IMR-90 (cell line): ENCODE measurements at regions not wholly inside any gene's neighbourhood (a gene's known extent, or its start where the extent isn't known, plus 50 kb on each side); places are given as distances from the start of the nearest gene placed in this dataset.

Source experiments
- ATAC-seq: fragments of 200-7000 bp; cut with Tn5 transposase; 2 replicates; pipeline ENCODE4 v1.9.1; 2020; ENCODE audit warnings: low read depth, mild to moderate bottlenecking, moderate library complexity
- BruUV-seq: library from RNA; stranded (reverse); fragments of 400-500 nt; replicated peaks from 2 replicates; lab custom pipeline; 2021; lab: Mats Ljungman, UMichigan
- CTCF ChIA-PET: fragments of 300-600 bp; formaldehyde crosslinking; extraction: SDS; loops from one replicate; lab custom pipeline; 2021; ENCODE audit warnings: antibody characterized with exemption; lab: Yijun Ruan, JAX
- POLR2A ChIA-PET: fragments of 300-600 bp; sonication (Branson Sonifier 250); formaldehyde crosslinking; loops from one replicate; lab custom pipeline; 2022; ENCODE audit warnings: antibody characterized with exemption; ENCODE audit not compliant: unreplicated experiment; lab: Charles Lee
- DNase-seq: peaks from one replicate; pipeline ENCODE4 v3.0.0; 2013
- H2AFZ ChIP-seq: replicated peaks from 2 replicates; pipeline ENCODE3; 2013; ENCODE audit warnings: low read length, mild to moderate bottlenecking; ENCODE audit not compliant: poor library complexity
- H2AK5ac ChIP-seq: 2 replicates; pipeline ENCODE4 v1.6.1; 2013; ENCODE audit warnings: low read depth, low read length, inconsistent platforms
- H2AK9ac ChIP-seq: replicated peaks from 2 replicates; pipeline ENCODE3; 2013; ENCODE audit warnings: mild to moderate bottlenecking, low read depth, low read length, moderate library complexity; ENCODE audit not compliant: poor library complexity
- H2BK120ac ChIP-seq: 2 replicates; pipeline ENCODE4 v1.6.1; 2013; ENCODE audit warnings: low read depth, low read length, inconsistent platforms
- H2BK15ac ChIP-seq: 3 replicates; pipeline ENCODE4 v1.6.1; 2013; ENCODE audit warnings: low read depth, low read length, inconsistent platforms
- H2BK20ac ChIP-seq: 2 replicates; pipeline ENCODE4 v1.6.1; 2013; ENCODE audit warnings: low read depth, mild to moderate bottlenecking, inconsistent platforms, low read length, moderate library complexity
- H2BK5ac ChIP-seq: 2 replicates; pipeline ENCODE4 v1.6.1; 2013; ENCODE audit warnings: mild to moderate bottlenecking, low read depth, low read length, inconsistent platforms; ENCODE audit not compliant: poor library complexity, severe bottlenecking
- H3K14ac ChIP-seq: replicated peaks from 2 replicates; pipeline ENCODE4 v1.6.1; 2013; ENCODE audit warnings: low read depth, low read length, inconsistent platforms
- H3K18ac ChIP-seq: 2 replicates; pipeline ENCODE4 v1.6.1; 2013; ENCODE audit warnings: low read depth, low read length, control low read depth
- H3K23ac ChIP-seq: 2 replicates; pipeline ENCODE4 v1.6.1; 2013; ENCODE audit warnings: low read depth, low read length, inconsistent platforms
- H3K27ac ChIP-seq: 2 replicates; pipeline ENCODE4 v1.5.1; 2013; ENCODE audit warnings: mild to moderate bottlenecking, control low read depth, low read length; ENCODE audit not compliant: insufficient read depth
- H3K27me3 ChIP-seq: 2 replicates; pipeline ENCODE4 v1.6.1; 2013; ENCODE audit warnings: low read length; ENCODE audit not compliant: control insufficient read depth, insufficient read depth
- H3K36me3 ChIP-seq: 2 replicates; pipeline ENCODE4 v1.6.1; 2013; ENCODE audit warnings: low read length, mixed read lengths; ENCODE audit not compliant: control insufficient read depth, insufficient read depth
- H3K4ac ChIP-seq: 2 replicates; pipeline ENCODE4 v1.6.1; 2013; ENCODE audit warnings: low read depth, low read length, inconsistent platforms
- H3K4me1 ChIP-seq: 2 replicates; pipeline ENCODE4 v1.6.1; 2013; ENCODE audit warnings: low read length, mixed read lengths; ENCODE audit not compliant: control insufficient read depth, insufficient read depth
- H3K4me2 ChIP-seq: 2 replicates; pipeline ENCODE4 v1.6.1; 2013; ENCODE audit warnings: low read depth, mild to moderate bottlenecking, control low read depth, low read length, moderate library complexity
- H3K4me3 ChIP-seq: 2 replicates; pipeline ENCODE4 v1.5.1; 2013; ENCODE audit warnings: low read depth, mild to moderate bottlenecking, control low read depth, low read length, moderate library complexity; ENCODE audit not compliant: insufficient read depth
- H3K56ac ChIP-seq: 2 replicates; pipeline ENCODE4 v1.6.1; 2013; ENCODE audit warnings: low read length, inconsistent platforms; ENCODE audit not compliant: insufficient read depth; ENCODE audit errors: extremely low read depth
- H3K79me1 ChIP-seq, 2 experiments: 2 replicates each; pipeline ENCODE4 v1.6.1; 2013; ENCODE audit warnings: low read length in 2 of 2, inconsistent platforms in 1 of 2, low read depth in 1 of 2
- H3K9ac ChIP-seq: 2 replicates; pipeline ENCODE4 v1.6.1; 2013; ENCODE audit warnings: low read depth, low read length, control low read depth
- H3K9me1 ChIP-seq: 2 replicates; pipeline ENCODE4 v1.6.1; 2013; ENCODE audit warnings: low read length, inconsistent platforms; ENCODE audit not compliant: insufficient read depth
- H3K9me3 ChIP-seq: 2 replicates; pipeline ENCODE4 v1.6.1; 2013; ENCODE audit warnings: low read length; ENCODE audit not compliant: control insufficient read depth, insufficient read depth
- H4K20me1 ChIP-seq: 2 replicates; pipeline ENCODE4 v1.6.1; 2013; ENCODE audit warnings: low read length, inconsistent platforms; ENCODE audit not compliant: insufficient read depth
- H4K5ac ChIP-seq: 2 replicates; pipeline ENCODE4 v1.6.1; 2013; ENCODE audit warnings: mild to moderate bottlenecking, low read depth, low read length, control low read depth
- H4K8ac ChIP-seq, 2 experiments: 2 replicates each; pipeline ENCODE4 v1.6.1; 2013; ENCODE audit warnings: low read depth in 2 of 2, low read length in 2 of 2, control low read depth in 1 of 2, inconsistent platforms in 1 of 2
- H4K91ac ChIP-seq: 2 replicates; pipeline ENCODE4 v1.6.1; 2013; ENCODE audit warnings: low read depth, low read length, inconsistent platforms; ENCODE audit not compliant: insufficient read depth
- BHLHE40 ChIP-seq: fragments of 150-350 bp; IDR thresholded peaks from 2 replicates; pipeline ENCODE4 v1.6.1; 2016; ENCODE audit warnings: mild to moderate bottlenecking, low read depth, low read length
- CEBPB ChIP-seq: IDR thresholded peaks from 2 replicates; pipeline ENCODE4 v1.6.1; 2012; ENCODE audit warnings: low read depth, low read length, improper control_type of control experiment
- CHD1 ChIP-seq: IDR thresholded peaks from 2 replicates; pipeline ENCODE4 v1.6.1; 2012; ENCODE audit warnings: low read depth, low read length, improper control_type of control experiment
- CTCF ChIP-seq: conservative IDR thresholded peaks from 2 replicates; pipeline ENCODE4 v1.5.1; 2012; ENCODE audit warnings: mild to moderate bottlenecking, low read depth, low read length, improper control_type of control experiment
- ELK1 ChIP-seq: fragments of 150-350 bp; IDR thresholded peaks from 2 replicates; pipeline ENCODE4 v1.6.1; 2016; ENCODE audit warnings: low read depth, mild to moderate bottlenecking, low read length, moderate library complexity, borderline replicate concordance
- FOS ChIP-seq: fragments of 150-350 bp; IDR thresholded peaks from 2 replicates; pipeline ENCODE4 v1.6.1; 2016; ENCODE audit warnings: low read depth, low read length
- MAFK ChIP-seq: IDR thresholded peaks from 2 replicates; pipeline ENCODE4 v1.6.1; 2012; ENCODE audit warnings: low read depth, low read length, improper control_type of control experiment
- MAZ ChIP-seq: IDR thresholded peaks from 2 replicates; pipeline ENCODE4 v1.6.1; 2012; ENCODE audit warnings: low read depth, mild to moderate bottlenecking, low read length, improper control_type of control experiment, moderate library complexity, borderline replicate concordance
- MXI1 ChIP-seq: IDR thresholded peaks from 2 replicates; pipeline ENCODE4 v1.6.1; 2012; ENCODE audit warnings: low read depth, mild to moderate bottlenecking, low read length, moderate library complexity, borderline replicate concordance
- NFE2L2 ChIP-seq: fragments of 150-350 bp; IDR thresholded peaks from 2 replicates; pipeline ENCODE4 v1.6.1; 2016; ENCODE audit warnings: low read depth, mild to moderate bottlenecking, low read length
- POLR2A ChIP-seq: IDR thresholded peaks from 2 replicates; pipeline ENCODE4 v1.6.1; 2012; ENCODE audit warnings: mild to moderate bottlenecking, low read depth, low read length
- RAD21 ChIP-seq: IDR thresholded peaks from 2 replicates; pipeline ENCODE4 v1.6.1; 2012; ENCODE audit warnings: low read length, improper control_type of control experiment
- RCOR1 ChIP-seq: IDR thresholded peaks from 2 replicates; pipeline ENCODE4 v1.6.1; 2012; ENCODE audit warnings: mild to moderate bottlenecking, low read length, improper control_type of control experiment; ENCODE audit not compliant: insufficient replicate concordance
- RFX5 ChIP-seq: IDR thresholded peaks from 2 replicates; pipeline ENCODE4 v1.8.0; 2012; ENCODE audit warnings: low read depth, mild to moderate bottlenecking, low read length, moderate library complexity
- SMC3 ChIP-seq: fragments of 150-350 bp; IDR thresholded peaks from 2 replicates; pipeline ENCODE4 v1.6.1; 2016; ENCODE audit warnings: low read depth, mild to moderate bottlenecking, antibody characterized with exemption, low read length, moderate library complexity
- dilution Hi-C: fragments of 300-500 bp; cut with HindIII; formaldehyde crosslinking; loops from one replicate; pipeline ENCODE4 v1.14.3; 2018; ENCODE audit warnings: low sequenced_read_pairs; ENCODE audit not compliant: unreplicated experiment
- in situ Hi-C: fragments of 300-500 bp; cut with MboI; formaldehyde crosslinking; loops from 3 replicates; pipeline ENCODE4 v1.14.3; 2019; ENCODE audit warnings: low sequenced_read_pairs, inconsistent platforms, mixed read lengths
- intact Hi-C: fragments of 100-400 bp; cut with micrococcal nuclease; formaldehyde crosslinking; loops from 2 replicates; pipeline ENCODE4 v1.10.0; 2022
- TF ChIP-seq, protein P1 (sequence below): fragments of 150-350 bp; IDR thresholded peaks from 2 replicates; pipeline ENCODE4 v1.6.1; 2017; ENCODE audit warnings: mild to moderate bottlenecking, antibody characterized with exemption, low read length, low read depth

GRCh38 chr9:78871086-78871451, 574.1 kb downstream of the PSAT1 start:
- in situ Hi-C loops: no loop called here
- no TSS peak for BruUV-seq
- peak overlapping the region; percentile 14; the same call in 1 of the 2 replicates for H3K4me2 ChIP-seq

More at GRCh38 chr9:78871086-78871451, 574.1 kb downstream of the PSAT1 start:
- Histone ChIP-seq H3K56ac (peak overlapping the region; percentile 97), H3K9ac (no peak overlapping the region), H4K91ac (peak overlapping the region; percentile 99), H2BK120ac (peak overlapping the region; percentile 99), H4K5ac (peak overlapping the region; percentile 100), H2BK20ac (peak overlapping the region; percentile 99), H4K20me1 (no peaks in the 10 kb centered on the region), H4K8ac (peak overlapping the region; percentile 91 to 95), H3K9me3 (peaks cover 2% of the 10 kb centered on the region; the same call in 1 of the 2 replicates), H2BK15ac (peak overlapping the region; percentile 93), H3K9me1 (0 out of 2 replicates have a peak, but pooled peaks cover 6% of the 10 kb centered on the region), H2AFZ (no peak overlapping the region), H3K4me3 (no peak overlapping the region), H3K23ac (peak overlapping the region; percentile 96), H3K4me1 (peaks cover 7% of the 10 kb centered on the region), H3K4ac (peak overlapping the region; percentile 98), H2AK9ac (peak overlapping the region; percentile 13), H2BK5ac (peak overlapping the region; percentile 97), H3K27ac (peak overlapping the region; percentile 63), H3K14ac (peak overlapping the region; percentile 96), H3K27me3 (no peaks in the 10 kb centered on the region), H2AK5ac (peak overlapping the region; percentile 98), H3K79me1 (peaks cover 0 to 10% of the 10 kb centered on the region in 2 experiments; a peak in 2 of 4 replicates), H3K36me3 (no peaks in the 10 kb centered on the region), H3K18ac (peak overlapping the region; percentile 100)
- no peak for TF ChIP-seq MAFK
- TF ChIP-seq, protein P1, sequence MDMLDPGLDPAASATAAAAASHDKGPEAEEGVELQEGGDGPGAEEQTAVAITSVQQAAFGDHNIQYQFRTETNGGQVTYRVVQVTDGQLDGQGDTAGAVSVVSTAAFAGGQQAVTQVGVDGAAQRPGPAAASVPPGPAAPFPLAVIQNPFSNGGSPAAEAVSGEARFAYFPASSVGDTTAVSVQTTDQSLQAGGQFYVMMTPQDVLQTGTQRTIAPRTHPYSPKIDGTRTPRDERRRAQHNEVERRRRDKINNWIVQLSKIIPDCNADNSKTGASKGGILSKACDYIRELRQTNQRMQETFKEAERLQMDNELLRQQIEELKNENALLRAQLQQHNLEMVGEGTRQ: no peak
- TF ChIP-seq MAZ: no peak
- no peak for TF ChIP-seq MXI1
- TF ChIP-seq SMC3: no peak
- TF ChIP-seq ELK1: no peak
- no peak for TF ChIP-seq CTCF
- TF ChIP-seq CEBPB: no peak
- TF ChIP-seq RAD21: no peak
- TF ChIP-seq NFE2L2: no peak
- no peak for TF ChIP-seq RFX5
- TF ChIP-seq CHD1: no peak
- TF ChIP-seq BHLHE40: no peak
- TF ChIP-seq RCOR1: no peak
- TF ChIP-seq POLR2A: no peak; the same call in 1 of the 2 replicates
- TF ChIP-seq FOS: no peak
- POLR2A ChIA-PET: no interaction called here
- dilution Hi-C loops (no loop called here), intact Hi-C loops (no loop called here)
- no peak for DNase-seq
- CTCF ChIA-PET: no interaction called here
- ATAC-seq: no peak
